ENCODE measurements at regions not wholly inside any gene's neighbourhood (a gene's known extent, or its start where the extent isn't known, plus 50 kb on each side); places are given as distances from the start of the nearest gene placed in this dataset.

GRCh38 chr10:10779511-10779910 is 238.2 kb upstream of the CELF2 start:
- TF ChIP-seq CTCF (IDR thresholded peaks at IDR 0.05; ENCODE audit: insufficient read depth, low read length) (no peak), REST (IDR thresholded peaks at IDR 0.05; ENCODE audit: insufficient replicate concordance, low read depth) (no peak), POLR2AphosphoS5 (IDR thresholded peaks at IDR 0.05; ENCODE audit: low read depth) (no peak), SPI1 (IDR thresholded peaks at IDR 0.05; ENCODE audit: borderline replicate concordance, low read depth) (no peak)

All from HL-60 (cell line).